WTC11 (cell line): ENCODE measurements at regions not wholly inside any gene's neighbourhood (a gene's known extent, or its start where the extent isn't known, plus 50 kb on each side); places are given as distances from the start of the nearest gene placed in this dataset.

Experiments
- CREB1 ChIP-seq: sonication (generic); formaldehyde crosslinking; IDR thresholded peaks from 2 replicates; pipeline ENCODE4 v1.8.0; 2023; ENCODE audit warnings: mild to moderate bottlenecking, missing genetic modification reagents
- CREM ChIP-seq: sonication (generic); formaldehyde crosslinking; IDR thresholded peaks from 2 replicates; pipeline ENCODE4 v1.8.1; 2022; ENCODE audit warnings: mild to moderate bottlenecking, missing genetic modification reagents, moderate library complexity
- CTCF ChIP-seq: fragments of 200-600 bp; IDR thresholded peaks from 2 replicates; pipeline ENCODE4 v1.8.0; 2022; ENCODE audit warnings: antibody characterized with exemption
- ELF4 ChIP-seq: sonication (generic); formaldehyde crosslinking; IDR thresholded peaks from 2 replicates; pipeline ENCODE4 v1.8.1; 2022; ENCODE audit warnings: low read depth, mild to moderate bottlenecking, moderate library complexity, missing genetic modification reagents
- ESRRA ChIP-seq: sonication (generic); formaldehyde crosslinking; IDR thresholded peaks from 2 replicates; pipeline ENCODE4 v1.8.1; 2022; ENCODE audit warnings: mild to moderate bottlenecking, missing genetic modification reagents, borderline replicate concordance
- ETV6 ChIP-seq: sonication (generic); formaldehyde crosslinking; IDR thresholded peaks from 2 replicates; pipeline ENCODE4 v1.8.1; 2022; ENCODE audit warnings: mild to moderate bottlenecking, missing genetic modification reagents
- FOXJ3 ChIP-seq: sonication (generic); formaldehyde crosslinking; IDR thresholded peaks from 2 replicates; pipeline ENCODE4 v1.9.0; 2021; ENCODE audit warnings: missing genetic modification reagents, mild to moderate bottlenecking, borderline replicate concordance
- GABPB1 ChIP-seq: sonication (generic); formaldehyde crosslinking; IDR thresholded peaks from 2 replicates; pipeline ENCODE4 v1.8.1; 2023; ENCODE audit warnings: mild to moderate bottlenecking, missing genetic modification reagents
- JAZF1 ChIP-seq: fragments of 250-450 bp; sonication (Bioruptor Pico); IDR thresholded peaks from 2 replicates; pipeline ENCODE4 v1.9.0; 2021; ENCODE audit warnings: moderate library complexity, mild to moderate bottlenecking, inconsistent platforms
- MLX ChIP-seq: sonication (generic); formaldehyde crosslinking; IDR thresholded peaks from 2 replicates; pipeline ENCODE4 v1.8.1; 2023; ENCODE audit warnings: mild to moderate bottlenecking, missing genetic modification reagents, moderate library complexity
- NR3C1 ChIP-seq: sonication (generic); formaldehyde crosslinking; conservative IDR thresholded peaks from 2 replicates; pipeline ENCODE4 v1.8.1; 2023; ENCODE audit warnings: low read depth, mild to moderate bottlenecking, missing genetic modification reagents
- TCF7 ChIP-seq: sonication (generic); formaldehyde crosslinking; IDR thresholded peaks from 2 replicates; pipeline ENCODE4 v1.8.0; 2022; ENCODE audit warnings: mild to moderate bottlenecking, low read depth, missing genetic modification reagents, moderate library complexity
- TF ChIP-seq, protein P1 (sequence below): sonication (generic); formaldehyde crosslinking; IDR thresholded peaks from 2 replicates; pipeline ENCODE4 v1.8.0; 2022; ENCODE audit warnings: mild to moderate bottlenecking, missing genetic modification reagents

DNA sequence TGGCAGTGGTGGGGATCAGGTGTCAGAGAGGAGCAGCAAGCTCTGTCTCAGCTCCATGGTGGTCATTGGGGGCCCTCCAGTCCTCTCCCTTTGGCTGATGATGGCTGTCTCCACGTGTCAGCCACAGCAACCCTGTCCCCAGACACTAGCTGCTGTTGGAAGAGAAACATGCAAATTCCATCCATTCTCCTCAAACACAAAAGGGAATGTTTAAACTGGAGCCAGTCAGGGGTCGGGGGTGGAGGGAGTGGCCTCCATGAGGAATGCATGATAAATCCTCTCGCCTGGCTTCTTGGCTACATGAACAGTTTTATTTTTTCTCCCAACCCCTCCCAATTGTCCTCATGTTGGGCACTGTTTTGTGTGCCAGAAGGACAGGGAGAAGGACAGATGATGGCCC is 86.4 kb downstream of the EDN3 start:
- TF ChIP-seq CREB1 (CRISPR knock-in tag) (no peak), CTCF (no peak), FOXJ3 (CRISPR knock-in tag) (no peak), GABPB1 (CRISPR knock-in tag) (no peak), ESRRA (no peak), MLX (CRISPR knock-in tag) (no peak), JAZF1 (CRISPR knock-in tag) (no peak), ETV6 (CRISPR knock-in tag) (no peak), ELF4 (CRISPR knock-in tag) (no peak), CREM (CRISPR knock-in tag) (no peak), TCF7 (CRISPR knock-in tag) (no peak), NR3C1 (CRISPR knock-in tag) (no peak)
- TF ChIP-seq, protein P1, sequence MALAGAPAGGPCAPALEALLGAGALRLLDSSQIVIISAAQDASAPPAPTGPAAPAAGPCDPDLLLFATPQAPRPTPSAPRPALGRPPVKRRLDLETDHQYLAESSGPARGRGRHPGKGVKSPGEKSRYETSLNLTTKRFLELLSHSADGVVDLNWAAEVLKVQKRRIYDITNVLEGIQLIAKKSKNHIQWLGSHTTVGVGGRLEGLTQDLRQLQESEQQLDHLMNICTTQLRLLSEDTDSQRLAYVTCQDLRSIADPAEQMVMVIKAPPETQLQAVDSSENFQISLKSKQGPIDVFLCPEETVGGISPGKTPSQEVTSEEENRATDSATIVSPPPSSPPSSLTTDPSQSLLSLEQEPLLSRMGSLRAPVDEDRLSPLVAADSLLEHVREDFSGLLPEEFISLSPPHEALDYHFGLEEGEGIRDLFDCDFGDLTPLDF (CRISPR knock-in tag), result no peak
